Left lung (tissue), 4 donors: ENCODE measurements at regions not wholly inside any gene's neighbourhood (a gene's known extent, or its start where the extent isn't known, plus 50 kb on each side); places are given as distances from the start of the nearest gene placed in this dataset.

Experiments
- ATAC-seq: fragments of 200-7000 bp; cut with Tn5 transposase; one replicate; pipeline ENCODE4 v1.9.1; 2020; ENCODE audit warnings: moderate library complexity
- DNase-seq, 4 donors: peaks; one replicate each; pipeline ENCODE4 v3.0.0-alpha.2; 2013 to 2020
- H3K27ac ChIP-seq, 2 donors: fragments of 200-600 bp; sonication (generic) in 1 of 2; one replicate each; pipeline versions ENCODE4 v1.5.0 to v1.8.0; 2020 to 2021
- H3K27me3 ChIP-seq, 2 donors: fragments of 200-600 bp; sonication (generic) in 1 of 2; one replicate each; pipeline versions ENCODE4 v1.5.0 to v1.8.0; 2020 to 2021
- H3K36me3 ChIP-seq, 2 donors: fragments of 200-600 bp; sonication (generic) in 1 of 2; one replicate each; pipeline versions ENCODE4 v1.5.0 to v1.8.0; 2020 to 2021
- H3K4me1 ChIP-seq, 2 donors: fragments of 200-600 bp; one replicate each; pipeline ENCODE4 v1.8.0; 2021
- H3K4me3 ChIP-seq, 2 donors: fragments of 200-600 bp; sonication (generic) in 1 of 2; one replicate each; pipeline versions ENCODE4 v1.5.0 to v1.8.0; 2020 to 2021; ENCODE audit warnings: mild to moderate bottlenecking in 1 of 2
- H3K9me3 ChIP-seq, 2 donors: fragments of 200-600 bp; sonication (generic) in 1 of 2; one replicate each; pipeline versions ENCODE4 v1.5.0 to v1.8.0; 2020 to 2021
- CTCF ChIP-seq, 2 donors: fragments of 200-600 bp; sonication (generic) in 1 of 2; IDR thresholded peaks; one replicate each; pipeline versions ENCODE4 v1.5.0 to v1.8.0; 2021; ENCODE audit warnings: antibody characterized with exemption in 2 of 2
- intact Hi-C, 2 donors: fragments of 100-400 bp; cut with DNase I; formaldehyde crosslinking; loops; one replicate each; pipeline versions ENCODE4 v1.11.2 to v1.14.2; 2022
- donor health status: DM: no; HTN: yes; CAD: no.
- donor health status: DM: no; HTN: no; CAD: no.

GRCh38 chr18:40841063-40841462 is 1114.0 kb upstream of the PIK3C3 start:
- ATAC-seq (no peak), DNase-seq (no peak)
- Histone ChIP-seq H3K27ac (no peak overlapping the region), H3K9me3 (peaks cover 0 to 11% of the 10 kb centered on the region in 2 donors), H3K27me3 (no peaks in the 10 kb centered on the region), H3K4me1 (no peaks in the 10 kb centered on the region), H3K36me3 (no peaks in the 10 kb centered on the region), H3K4me3 (no peak overlapping the region)
- no peak for TF ChIP-seq CTCF (IDR thresholded peaks at IDR 0.05)
- intact Hi-C loops = no loop called here

- no peaks in the 10 kb centered on the region for H3K36me3 ChIP-seq
- H3K27ac ChIP-seq = no peak overlapping the region
- no peaks in the 10 kb centered on the region for H3K27me3 ChIP-seq
- DNase-seq = no peak
- no peaks in the 10 kb centered on the region for H3K4me1 ChIP-seq
- intact Hi-C loops = no loop called here
- H3K4me3 ChIP-seq = no peak overlapping the region
- H3K9me3 ChIP-seq = no peaks in the 10 kb centered on the region
- ATAC-seq = no peak
- TF ChIP-seq CTCF (IDR thresholded peaks at IDR 0.05) = no peak
Measured at GRCh38 chr18:40832362-40832761, 1122.7 kb upstream of the PIK3C3 start.

GRCh38 chr18:40824291-40824690 is 1130.7 kb upstream of the PIK3C3 start:
- H3K27ac ChIP-seq = no peak overlapping the region
- intact Hi-C loops = no loop called here
- TF ChIP-seq CTCF (IDR thresholded peaks at IDR 0.05) = no peak

GRCh38 chr18:40821596-40822243 is 1133.3 kb upstream of the PIK3C3 start:
- intact Hi-C loops = no loop called here
- DNase-seq = no peak
- no peak overlapping the region for H3K27ac ChIP-seq
- ATAC-seq = no peak
- H3K9me3 ChIP-seq = no peaks in the 10 kb centered on the region
- H3K36me3 ChIP-seq = no peaks in the 10 kb centered on the region
- no peaks in the 10 kb centered on the region for H3K27me3 ChIP-seq
- no peak for TF ChIP-seq CTCF (IDR thresholded peaks at IDR 0.05)
- H3K4me3 ChIP-seq = no peak overlapping the region
- no peaks in the 10 kb centered on the region for H3K4me1 ChIP-seq

More at GRCh38 chr18:40824291-40824690, 1130.7 kb upstream of the PIK3C3 start:
- Histone ChIP-seq H3K4me3 (no peak overlapping the region), H3K36me3 (no peaks in the 10 kb centered on the region), H3K9me3 (no peaks in the 10 kb centered on the region), H3K27me3 (no peaks in the 10 kb centered on the region), H3K4me1 (no peaks in the 10 kb centered on the region)
- no peak for DNase-seq
- ATAC-seq = no peak

- intact Hi-C loops = no loop called here
- ATAC-seq (no peak), DNase-seq (no peak)
- Histone ChIP-seq H3K4me1 (no peaks in the 10 kb centered on the region), H3K27me3 (no peaks in the 10 kb centered on the region), H3K9me3 (no peaks in the 10 kb centered on the region), H3K4me3 (no peak overlapping the region), H3K27ac (no peak overlapping the region), H3K36me3 (no peaks in the 10 kb centered on the region)
- TF ChIP-seq CTCF (IDR thresholded peaks at IDR 0.05) = no peak
Measured at GRCh38 chr18:40812981-40813515, 1142.0 kb upstream of the PIK3C3 start.
